GM21529 (cell line): ENCODE measurements at regions not wholly inside any gene's neighbourhood (a gene's known extent, or its start where the extent isn't known, plus 50 kb on each side); places are given as distances from the start of the nearest gene placed in this dataset.
"Not testable (repeated sequence)": the region's sequence is repeated elsewhere in the genome, so short reads cannot be mapped to it uniquely, and the experiment has no call there.

Source experiments
- ATAC-seq: cut with Tn5 transposase; IDR thresholded peaks from one replicate; pipeline ENCODE4 v1.9.1; 2021; ENCODE audit not compliant: unreplicated experiment

DNA sequence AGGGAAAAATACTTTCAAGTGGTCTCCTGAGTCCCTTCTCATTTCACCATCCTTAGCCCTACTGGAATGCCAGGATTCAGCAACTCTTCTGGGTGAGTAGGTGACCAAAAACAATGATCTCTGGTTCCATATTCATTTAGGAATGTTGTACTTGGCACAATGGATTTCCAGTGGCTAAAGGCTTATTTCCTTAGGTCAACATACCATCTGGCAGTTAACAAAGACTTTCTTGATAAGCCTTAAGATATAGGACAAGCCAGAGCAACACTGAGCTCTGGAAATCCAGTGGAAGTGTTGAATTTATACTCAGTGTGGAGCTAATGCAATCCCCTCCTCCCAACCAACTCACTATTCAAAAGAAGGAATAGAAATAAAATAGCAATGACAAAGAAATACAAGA is 139.4 kb upstream of the EMCN start:
- no peak for ATAC-seq

DNA sequence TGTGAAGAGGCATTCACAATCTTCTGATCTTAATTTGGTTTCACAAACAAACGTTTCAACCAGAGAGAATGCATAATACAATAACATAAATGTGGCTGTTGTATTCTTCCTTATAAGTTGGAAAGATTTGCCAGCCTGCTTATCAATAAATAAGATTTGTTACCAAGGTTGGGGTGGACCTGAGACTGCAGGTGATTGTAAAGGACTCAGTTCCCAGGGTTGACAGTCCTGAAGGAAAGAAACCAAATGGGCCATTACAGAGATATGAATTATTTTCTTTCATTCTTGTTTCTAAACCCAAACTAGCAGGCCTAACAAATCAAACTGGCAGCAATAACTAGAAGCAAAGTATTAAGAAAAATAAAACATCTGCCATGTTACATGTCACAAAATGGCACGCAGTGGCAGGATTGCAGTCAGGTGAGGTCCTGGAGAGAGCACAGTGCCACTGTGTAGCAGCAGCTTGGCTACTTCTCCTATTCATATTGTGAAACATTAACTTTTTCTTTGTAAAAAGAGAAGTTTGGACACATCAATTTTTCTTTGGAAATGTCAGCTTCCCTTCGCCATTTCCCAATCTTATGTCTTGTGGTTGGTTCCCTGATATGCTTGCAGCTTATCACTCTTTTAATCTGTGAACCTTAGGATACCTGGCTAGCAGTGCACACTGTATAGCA is 133.8 kb upstream of the EMCN start:
- no peak for ATAC-seq

DNA sequence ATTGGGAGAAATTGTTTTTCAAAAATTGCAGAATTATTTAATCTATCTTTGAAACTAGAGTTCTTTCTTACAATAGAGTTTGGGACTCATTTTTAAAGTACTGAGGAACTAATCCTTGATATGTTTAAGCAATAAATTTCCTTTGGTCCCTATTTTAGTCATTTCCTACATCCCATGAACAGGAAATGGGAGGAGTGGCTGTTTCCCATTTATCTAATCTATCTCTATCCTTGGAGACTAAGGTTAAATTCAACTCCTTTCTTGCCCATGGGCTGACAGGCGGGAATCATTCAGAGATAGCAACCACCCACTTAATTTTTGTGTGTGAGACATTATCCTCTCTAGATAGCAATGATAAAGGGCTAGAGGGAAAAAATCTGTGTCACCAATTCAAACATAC is 131.6 kb upstream of the EMCN start:
- ATAC-seq = no peak

- ATAC-seq = no peak
These were observed 126.3 kb upstream of the EMCN start for GRCh38 chr4:100644150-100644549.

- ATAC-seq = no peak
These were observed 123.5 kb upstream of the EMCN start for GRCh38 chr4:100641336-100641735.

DNA sequence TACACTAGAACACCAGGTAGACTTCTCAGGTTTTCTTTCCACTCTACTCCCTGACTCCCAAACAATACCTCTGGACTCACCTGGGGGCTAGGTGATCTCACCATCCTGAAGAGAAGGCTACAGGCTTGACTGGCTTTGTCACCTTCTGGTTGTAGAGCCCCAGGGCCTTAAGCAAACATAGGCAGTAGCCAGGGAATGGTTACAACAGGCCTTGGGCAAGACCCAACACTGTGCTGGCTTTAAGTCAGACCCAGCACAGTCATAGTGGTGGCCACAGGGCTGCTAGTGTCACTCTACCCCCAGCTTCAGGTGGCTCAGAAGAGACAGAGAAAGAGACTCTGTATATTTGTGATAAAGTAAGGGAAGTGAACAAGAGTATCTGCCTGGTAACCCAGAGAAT is 118.1 kb upstream of the EMCN start:
- ATAC-seq = no peak

GRCh38 chr4:100633269-100633668 is 115.4 kb upstream of the EMCN start:
- ATAC-seq = no peak

GRCh38 chr4:100632163-100632562 is 114.3 kb upstream of the EMCN start:
- ATAC-seq = no peak

GRCh38 chr4:100631281-100631968 is 113.6 kb upstream of the EMCN start:
- ATAC-seq = no peak

DNA sequence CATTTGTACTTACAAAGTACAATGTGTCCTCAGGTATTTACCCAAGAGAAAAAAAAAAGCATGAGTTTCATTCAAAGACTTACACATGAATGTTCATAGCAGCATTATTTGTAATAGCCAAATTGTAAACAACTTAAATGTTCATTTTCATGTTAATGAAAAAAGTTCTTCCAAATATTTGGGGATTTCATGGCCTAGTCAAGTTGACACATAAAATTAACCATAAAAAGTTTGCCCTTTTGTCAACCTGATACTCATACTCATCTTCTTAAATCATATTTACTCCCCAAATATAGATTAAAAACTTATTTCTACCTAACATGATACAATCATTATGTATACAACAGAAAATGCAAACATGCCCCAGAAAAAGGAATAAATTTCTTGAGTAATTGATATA is 112.5 kb upstream of the EMCN start:
- no peak for ATAC-seq

DNA sequence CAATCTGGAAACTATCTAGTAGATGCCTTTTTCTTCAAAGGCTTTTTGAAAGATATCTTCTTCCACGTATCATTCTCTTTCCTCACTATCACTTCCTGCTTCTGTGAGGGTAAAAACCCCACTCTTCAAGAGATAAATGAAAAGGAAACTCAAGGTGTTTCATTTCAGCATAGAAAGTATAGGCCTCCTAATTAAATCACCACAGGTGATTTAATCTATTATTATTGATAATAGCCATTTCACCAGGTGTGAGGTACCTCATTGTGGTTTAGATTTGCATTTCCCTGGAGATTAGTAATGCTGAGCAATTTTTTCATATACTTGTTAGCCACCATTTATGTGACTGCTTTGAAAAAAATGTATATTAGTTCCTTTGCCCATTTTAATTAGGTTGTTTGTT is 92.0 kb upstream of the EMCN start:
- ATAC-seq = peak; percentile 79

DNA sequence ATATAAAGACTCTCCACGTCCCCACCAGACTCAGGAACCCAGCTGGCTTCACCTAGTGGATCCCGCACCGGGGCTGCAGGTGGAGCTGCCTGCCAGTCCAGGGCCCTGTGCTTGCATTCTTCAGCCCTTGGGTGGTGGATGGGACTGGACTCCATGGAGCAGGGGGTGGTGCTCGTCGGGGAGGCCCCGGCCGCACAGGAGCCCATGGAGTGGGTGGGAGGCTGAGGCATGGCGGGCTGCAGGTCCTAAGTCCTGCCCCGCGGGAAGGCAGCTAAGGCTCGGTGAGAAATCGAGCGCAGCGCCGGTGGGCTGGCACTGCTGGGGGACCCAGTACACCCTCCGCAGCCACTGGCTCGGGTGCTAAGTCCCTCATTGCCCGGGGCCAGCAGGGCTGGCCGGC is 90.8 kb upstream of the EMCN start:
- not testable (repeated sequence) for ATAC-seq

DNA sequence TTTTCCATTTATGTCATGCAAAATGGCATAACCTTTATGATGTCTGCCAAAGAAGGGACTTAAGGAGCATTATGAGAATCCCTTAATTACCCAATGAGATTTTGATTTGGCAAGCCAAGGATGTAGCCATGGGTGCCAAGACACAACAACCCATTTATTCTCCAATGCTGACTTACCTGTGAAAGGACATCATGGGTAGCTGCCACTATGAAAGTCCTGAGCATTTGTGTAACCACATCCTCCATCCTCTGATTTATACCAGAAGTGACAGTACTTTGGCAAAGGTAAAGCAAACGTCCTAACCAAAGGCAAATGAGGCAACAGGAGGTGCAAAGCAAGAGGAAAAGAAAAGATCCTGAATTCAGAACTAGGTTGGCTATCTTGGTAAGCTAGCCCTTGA is 87.3 kb upstream of the EMCN start:
- ATAC-seq = no peak

DNA sequence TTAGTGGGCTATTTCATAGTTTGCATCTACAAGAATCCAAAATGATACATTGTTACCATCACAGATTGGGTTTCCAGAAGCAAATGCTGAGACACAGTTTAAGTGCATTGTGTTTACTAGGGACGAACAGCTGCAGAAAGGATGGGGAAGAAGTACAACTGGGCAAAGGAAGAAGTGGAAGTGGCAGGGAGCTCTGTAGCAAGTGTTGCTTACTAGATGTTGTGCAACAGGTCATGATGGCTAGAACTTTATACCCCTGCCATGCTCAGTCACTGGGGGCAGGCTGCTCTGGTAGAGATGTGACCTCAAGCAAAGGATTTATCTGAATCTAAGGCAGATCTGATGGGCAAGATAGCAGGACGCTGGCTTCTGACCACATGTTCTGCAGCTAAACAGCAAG is 76.1 kb upstream of the EMCN start:
- no peak for ATAC-seq

DNA sequence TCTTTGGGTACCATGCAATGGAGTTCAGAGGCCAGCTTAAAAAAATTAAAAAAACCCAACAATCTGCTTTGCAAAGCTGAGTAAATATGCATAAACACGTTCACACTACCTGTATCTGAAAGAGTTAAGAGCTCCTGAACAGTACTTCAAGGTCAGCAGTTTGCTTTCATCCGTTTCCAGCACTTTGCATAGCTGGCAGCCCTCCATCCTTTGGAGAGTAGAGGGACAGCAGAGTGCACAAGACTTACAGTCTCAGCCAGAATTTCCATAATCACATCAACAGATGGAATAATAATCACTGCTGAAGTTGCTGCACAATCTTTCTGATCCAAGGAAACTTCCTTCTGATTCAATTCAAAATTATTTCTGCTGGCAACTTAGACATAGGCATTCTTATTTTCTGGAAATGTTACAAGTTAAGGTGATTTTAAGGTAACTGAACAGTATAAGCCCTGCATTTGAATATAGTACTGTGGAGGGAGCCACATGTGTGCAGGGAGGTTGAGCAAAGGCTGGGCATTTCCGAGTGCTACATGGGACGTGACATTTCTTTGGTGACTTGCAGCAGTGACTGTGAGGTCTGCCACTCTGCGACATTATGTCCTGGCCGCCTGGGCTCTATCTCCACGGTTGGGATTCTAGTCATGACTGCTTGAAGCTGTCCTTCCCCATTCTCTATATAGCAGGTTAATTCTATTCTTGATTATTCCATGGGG is 73.5 kb upstream of the EMCN start:
- ATAC-seq = no peak

- no peak for ATAC-seq
These were observed 72.5 kb upstream of the EMCN start for GRCh38 chr4:100590325-100590724.

GRCh38 chr4:100588076-100588475 is 70.3 kb upstream of the EMCN start:
- ATAC-seq = no peak

- ATAC-seq = no peak
These were observed 64.3 kb upstream of the EMCN start for GRCh38 chr4:100582146-100582545.

DNA sequence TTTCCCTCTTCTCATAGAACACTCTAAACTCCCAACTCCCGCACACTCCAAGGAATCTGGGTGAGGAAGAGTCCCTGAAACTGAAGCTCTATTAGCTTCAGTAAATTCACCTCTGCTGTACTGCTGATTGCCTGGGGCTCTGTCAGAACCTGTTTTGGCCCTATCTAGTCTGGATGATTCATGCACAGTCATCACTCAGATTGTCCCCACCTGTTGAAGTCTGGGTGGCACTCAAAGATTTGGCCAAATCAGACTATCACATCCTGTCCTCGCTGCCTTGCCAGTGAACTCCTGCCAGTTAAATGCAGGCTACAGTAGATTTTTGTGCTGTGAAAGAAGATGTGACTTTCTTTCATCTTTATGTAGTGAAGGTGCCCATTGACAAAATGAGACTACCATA is 63.5 kb upstream of the EMCN start:
- ATAC-seq = no peak

- no peak for ATAC-seq
These were observed 58.7 kb upstream of the EMCN start for GRCh38 chr4:100576570-100576969.

DNA sequence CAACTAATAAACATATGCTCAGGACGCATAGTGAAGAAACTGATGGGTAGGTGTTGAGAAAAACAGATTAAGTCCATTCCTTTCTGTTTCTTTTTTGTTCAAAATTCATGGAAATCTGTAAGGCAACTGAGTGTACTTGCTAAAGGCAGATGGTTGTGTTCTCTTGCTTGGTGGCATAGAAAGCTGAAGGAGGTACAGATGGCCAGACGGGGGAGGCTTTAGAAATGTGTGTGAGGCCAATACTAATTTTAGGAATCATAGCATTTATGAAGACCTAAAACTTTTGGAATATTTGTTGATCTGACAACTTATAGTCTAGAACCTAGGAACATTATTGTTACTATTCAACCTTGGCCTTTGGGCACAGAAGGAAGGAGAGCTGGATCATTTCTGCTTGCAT is 56.8 kb upstream of the EMCN start:
- no peak for ATAC-seq

DNA sequence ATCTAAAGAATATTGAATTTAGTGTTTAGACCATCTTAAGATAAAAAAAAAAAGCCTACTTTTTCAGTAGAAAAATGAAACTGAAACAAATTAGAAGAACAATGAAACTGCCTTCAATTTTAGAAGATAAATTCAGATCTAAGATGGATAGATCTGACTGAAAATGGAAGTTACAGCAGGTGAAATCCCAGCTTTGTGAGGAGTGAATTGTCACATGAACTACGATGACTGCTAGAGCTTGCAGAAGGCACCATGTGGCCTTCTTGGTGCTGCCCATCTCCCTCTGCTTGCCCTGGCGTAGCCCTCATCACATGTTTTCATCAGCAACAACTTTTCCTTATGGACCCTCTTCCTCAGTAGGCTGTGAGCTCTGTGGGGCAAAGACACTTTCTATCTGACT is 51.4 kb upstream of the EMCN start:
- no peak for ATAC-seq
